Esophagus squamous epithelium (tissue), 5 donors: ENCODE measurements at regions not wholly inside any gene's neighbourhood (a gene's known extent, or its start where the extent isn't known, plus 50 kb on each side); places are given as distances from the start of the nearest gene placed in this dataset.

Source experiments
- DNase-seq: peaks from one replicate; lab custom pipeline; 2025; lab: John Stamatoyannopoulos, UW
- H3K27ac ChIP-seq, 4 donors: fragments of 200-600 bp; sonication (generic); one replicate each; pipeline ENCODE4 v1.5.1; 2016 to 2019; ENCODE audit warnings: mild to moderate bottlenecking in 1 of 4
- H3K27me3 ChIP-seq, 4 donors: fragments of 200-600 bp; sonication (generic); 1 replicate in 3 of 4; 2 replicates in 1 of 4; pipeline versions ENCODE4 v1.5.1 to v1.6.0; 2017 to 2021; ENCODE audit warnings: antibody characterized with exemption in 1 of 4
- H3K36me3 ChIP-seq, 3 donors: fragments of 200-600 bp; sonication (generic); one replicate each; pipeline ENCODE4 v1.5.1; 2016 to 2019
- H3K4me1 ChIP-seq, 3 donors: fragments of 200-600 bp; sonication (generic); one replicate each; pipeline ENCODE4 v1.5.1; 2017 to 2019
- H3K4me3 ChIP-seq, 4 donors: fragments of 200-600 bp; sonication (generic); 1 replicate in 3 of 4; 2 replicates in 1 of 4; pipeline ENCODE4 v1.5.1; 2016 to 2019; ENCODE audit warnings: mild to moderate bottlenecking in 2 of 4, moderate library complexity in 1 of 4
- H3K9me3 ChIP-seq, 3 donors: fragments of 200-600 bp; sonication (generic); one replicate each; pipeline ENCODE4 v1.5.1; 2016 to 2019
- CTCF ChIP-seq, 6 experiments: fragments of 450-650 bp in 4 of 6; fragments of 200-600 bp in 2 of 6; sonication (generic) in 2 of 6; IDR thresholded peaks; one replicate each; pipeline ENCODE4 v1.5.1; 2016 to 2019; ENCODE audit warnings: antibody characterized with exemption in 6 of 6, mild to moderate bottlenecking in 4 of 6, moderate library complexity in 4 of 6
- POLR2A ChIP-seq, 4 donors: fragments of 450-650 bp; IDR thresholded peaks; one replicate each; pipeline ENCODE4 v1.6.1; 2017; ENCODE audit warnings: antibody characterized with exemption in 4 of 4, mild to moderate bottlenecking in 4 of 4, moderate library complexity in 3 of 4
- WGBS, 2 donors: methylation state at CpG; one replicate each; pipeline ENCODE4 v1.1.5; 2018; 5-methylcytosine and 5-hydroxymethylcytosine counted together
- intact Hi-C: fragments of 100-400 bp; cut with DNase I; formaldehyde crosslinking; loops from one replicate; pipeline ENCODE4 v1.15.0; 2022
- donor health status: DM: yes; HTN: yes; CAD: no.

DNA sequence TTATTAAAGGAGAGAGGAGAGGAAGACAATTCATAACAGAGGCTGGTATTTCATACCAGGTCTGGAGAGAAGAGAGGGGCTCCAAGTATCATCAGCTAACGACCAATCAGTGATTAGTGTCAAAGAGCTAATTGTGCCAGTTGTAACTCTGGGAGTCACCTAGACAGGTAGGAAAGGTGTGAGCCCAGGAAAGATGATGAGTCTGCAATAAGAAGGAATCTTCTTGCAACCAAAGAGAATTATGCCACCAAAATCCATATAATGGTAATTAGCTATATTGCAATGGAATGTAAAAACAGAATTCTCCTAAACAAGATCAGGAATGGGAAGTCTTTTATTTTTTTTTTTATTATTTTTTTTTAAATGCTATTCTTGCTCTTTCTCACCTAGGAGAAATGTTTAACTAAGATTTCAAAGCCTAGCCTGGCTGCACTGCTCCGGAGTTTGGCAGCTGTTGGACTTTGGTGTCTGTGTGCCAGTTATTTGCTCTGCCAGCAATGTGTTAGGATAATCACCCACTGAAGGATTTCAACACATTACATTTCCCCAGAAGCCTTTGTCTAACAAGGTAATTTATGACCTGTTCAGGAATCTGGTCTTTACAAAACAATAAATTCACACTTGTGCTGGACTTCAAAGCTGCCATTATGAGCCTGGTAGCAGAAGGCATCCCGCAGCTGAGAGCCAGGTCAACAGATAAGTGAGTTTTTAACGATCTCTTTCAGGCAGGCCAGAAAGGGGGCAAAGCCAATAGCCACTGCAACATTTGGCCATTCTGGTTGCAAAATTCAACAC, 89.4 kb downstream of the FOXB1 start:
- no peak for TF ChIP-seq CTCF (IDR thresholded peaks at IDR 0.05)
- no peak for TF ChIP-seq POLR2A (IDR thresholded peaks at IDR 0.05)
- Histone ChIP-seq H3K27ac (no peak overlapping the region), H3K27me3 (peaks cover 0 to 21% (median 0%) of the 10 kb centered on the region in 4 donors), H3K9me3 (no peaks in the 10 kb centered on the region), H3K36me3 (no peaks in the 10 kb centered on the region), H3K4me3 (no peak overlapping the region), H3K4me1 (peaks cover 0 to 29% (median 7%) of the 10 kb centered on the region in 3 donors)
- intact Hi-C loops = no loop called here
- DNase-seq = no peak
- 24 to 29% methylated on average over 4 of the region's 4 CpGs for WGBS, 2 donors

- Histone ChIP-seq H3K27ac (no peak overlapping the region), H3K9me3 (no peaks in the 10 kb centered on the region), H3K4me1 (peaks cover 0 to 24% (median 2%) of the 10 kb centered on the region in 3 donors), H3K36me3 (no peaks in the 10 kb centered on the region), H3K4me3 (no peak overlapping the region), H3K27me3 (peaks cover 0 to 24% (median 0%) of the 10 kb centered on the region in 4 donors)
- no peak for DNase-seq
- TF ChIP-seq CTCF (IDR thresholded peaks at IDR 0.05) (no peak), POLR2A (IDR thresholded peaks at IDR 0.05) (no peak)
- intact Hi-C loops = no loop called here
- WGBS, 2 donors = 77 to 83% methylated on average over 2 of the region's 2 CpGs
Observed at GRCh38 chr15:60095711-60096110, 91.6 kb downstream of the FOXB1 start.

GRCh38 chr15:60096157-60096556, 92.0 kb downstream of the FOXB1 start:
- TF ChIP-seq CTCF (IDR thresholded peaks at IDR 0.05) (no peak), POLR2A (IDR thresholded peaks at IDR 0.05) (no peak)
- no peak for DNase-seq
- H3K9me3 ChIP-seq = no peaks in the 10 kb centered on the region
- H3K4me3 ChIP-seq = no peak overlapping the region
- H3K27ac ChIP-seq = no peak overlapping the region
- H3K27me3 ChIP-seq = peaks cover 0 to 24% (median 0%) of the 10 kb centered on the region in 4 donors
- WGBS, 2 donors = 87 to 94% methylated on average over 4 of the region's 4 CpGs
- intact Hi-C loops = no loop called here
- peaks cover 0 to 20% (median 2%) of the 10 kb centered on the region in 3 donors for H3K4me1 ChIP-seq
- no peaks in the 10 kb centered on the region for H3K36me3 ChIP-seq

GRCh38 chr15:60101416-60101815, 97.3 kb downstream of the FOXB1 start:
- H3K36me3 ChIP-seq = no peaks in the 10 kb centered on the region
- no peaks in the 10 kb centered on the region for H3K9me3 ChIP-seq
- no peak for DNase-seq
- intact Hi-C loops = no loop called here
- H3K27me3 ChIP-seq = peaks cover 0 to 31% (median 0%) of the 10 kb centered on the region in 4 donors
- no peak for TF ChIP-seq CTCF (IDR thresholded peaks at IDR 0.05)
- no peak for TF ChIP-seq POLR2A (IDR thresholded peaks at IDR 0.05)
- 71 to 100% methylated on average over 2 to 4 of the region's 4 CpGs for WGBS, 2 donors
- H3K27ac ChIP-seq = no peak overlapping the region
- H3K4me3 ChIP-seq = no peak overlapping the region
- H3K4me1 ChIP-seq = no peaks in the 10 kb centered on the region

GRCh38 chr15:60102748-60103147, 98.6 kb downstream of the FOXB1 start:
- no peak for TF ChIP-seq POLR2A (IDR thresholded peaks at IDR 0.05)
- no peak for TF ChIP-seq CTCF (IDR thresholded peaks at IDR 0.05)
- H3K27me3 ChIP-seq = peaks cover 0 to 31% (median 0%) of the 10 kb centered on the region in 4 donors
- no peaks in the 10 kb centered on the region for H3K9me3 ChIP-seq
- no peaks in the 10 kb centered on the region for H3K4me1 ChIP-seq
- DNase-seq = no peak
- intact Hi-C loops = no loop called here
- H3K27ac ChIP-seq = no peak overlapping the region
- no peaks in the 10 kb centered on the region for H3K36me3 ChIP-seq
- H3K4me3 ChIP-seq = no peak overlapping the region
